ENCODE measurements at regions not wholly inside any gene's neighbourhood (a gene's known extent, or its start where the extent isn't known, plus 50 kb on each side); places are given as distances from the start of the nearest gene placed in this dataset.
"Not testable (repeated sequence)": the region's sequence is repeated elsewhere in the genome, so short reads cannot be mapped to it uniquely, and the experiment has no call there.

DNA sequence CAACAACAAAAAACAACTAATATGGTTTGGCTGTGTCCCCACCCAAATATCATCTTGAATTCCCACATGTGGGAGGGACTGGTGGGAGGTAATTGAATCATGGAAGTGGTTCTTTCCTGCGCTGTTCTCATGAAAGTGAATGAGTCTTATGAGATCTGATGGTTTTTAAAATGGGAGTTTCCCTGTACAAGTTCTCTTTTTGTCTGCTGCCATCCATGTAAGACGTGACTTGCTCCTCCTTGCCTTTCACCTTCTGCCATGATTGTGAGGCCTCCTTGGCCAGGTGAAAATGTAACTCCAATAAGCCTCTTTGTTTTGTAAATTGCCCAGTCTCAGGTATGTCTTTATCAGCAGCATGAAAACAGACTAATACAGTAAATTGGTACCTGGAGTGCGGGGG is 183.5 kb upstream of the BANK1 start:
- TF ChIP-seq RCOR1 (IDR thresholded peaks at IDR 0.05; ENCODE audit: low read depth, low read length); POLR2A (IDR thresholded peaks at IDR 0.05; ENCODE audit: low read length); POLR2AphosphoS2 (conservative IDR thresholded peaks at IDR 0.05; ENCODE audit: low read length); CEBPB (IDR thresholded peaks at IDR 0.05): not testable (repeated sequence)
